OCI-LY3 (cell line): ENCODE measurements at regions not wholly inside any gene's neighbourhood (a gene's known extent, or its start where the extent isn't known, plus 50 kb on each side); places are given as distances from the start of the nearest gene placed in this dataset.

ENCODE experiments used
- H2AFZ ChIP-seq: fragments of 200-600, 300-600 bp; shearing (Covaris generic); 2 replicates; pipeline ENCODE4 v1.6.0; 2014; ENCODE audit warnings: antibody characterized with exemption, low read depth, low read length
- H3K27ac ChIP-seq: fragments of 200-600, 300-600 bp; sonication (generic); 2 replicates; pipeline ENCODE4 v1.5.1; 2014; ENCODE audit warnings: mild to moderate bottlenecking, low read length, moderate library complexity, mixed read lengths
- H3K27me3 ChIP-seq: fragments of 200-600, 300-600 bp; sonication (generic); 2 replicates; pipeline ENCODE4 v1.6.1; 2014; ENCODE audit warnings: low read depth, low read length, mixed read lengths
- H3K36me3 ChIP-seq: fragments of 200-600, 300-600 bp; sonication (generic); replicated peaks from 2 replicates; pipeline ENCODE3; 2014; ENCODE audit warnings: low read depth, low read length, mixed read lengths
- H3K4me1 ChIP-seq: fragments of 300-600, 200-600 bp; sonication (generic); 2 replicates; pipeline ENCODE4 v1.6.1; 2014; ENCODE audit warnings: low read length, mixed read lengths
- H3K4me2 ChIP-seq: fragments of 200-600, 300-600 bp; sonication (generic); 2 replicates; pipeline ENCODE4 v1.6.1; 2014; ENCODE audit warnings: low read length, mixed read lengths
- H3K4me3 ChIP-seq: fragments of 300-600, 200-600 bp; sonication (generic); 2 replicates; pipeline ENCODE4 v1.5.1; 2014; ENCODE audit warnings: antibody characterized with exemption, mild to moderate bottlenecking, low read length, moderate library complexity
- H3K79me2 ChIP-seq: fragments of 300-600, 200-600 bp; shearing (Covaris generic); 2 replicates; pipeline ENCODE4 v1.6.1; 2014; ENCODE audit warnings: mild to moderate bottlenecking, low read length, mixed read lengths
- H3K9ac ChIP-seq: fragments of 300-600, 200-600 bp; shearing (Covaris generic); 2 replicates; pipeline ENCODE4 v1.6.0; 2014; ENCODE audit warnings: mild to moderate bottlenecking, low read length, moderate library complexity
- H3K9me3 ChIP-seq: fragments of 200-600, 300-600 bp; shearing (Covaris generic); 2 replicates; pipeline ENCODE4 v1.6.1; 2014; ENCODE audit warnings: low read length, mixed read lengths; ENCODE audit not compliant: insufficient read depth
- H4K20me1 ChIP-seq: fragments of 200-600, 300-600 bp; sonication (generic); 2 replicates; pipeline ENCODE4 v1.6.1; 2016; ENCODE audit warnings: low read length, mixed read lengths; ENCODE audit not compliant: insufficient read depth
- EZH2phosphoT487 ChIP-seq: fragments of 200-600 bp; shearing (Covaris generic); IDR thresholded peaks from 2 replicates; pipeline ENCODE4 v1.6.1; 2018; ENCODE audit warnings: antibody characterized with exemption, mixed run types, low read depth
- TF ChIP-seq, protein P1 (sequence below): fragments of 200-600, 300-600 bp; sonication (generic); IDR thresholded peaks from 2 replicates; pipeline ENCODE4 v1.5.1; 2014; ENCODE audit warnings: antibody characterized with exemption, low read length, low read depth

DNA sequence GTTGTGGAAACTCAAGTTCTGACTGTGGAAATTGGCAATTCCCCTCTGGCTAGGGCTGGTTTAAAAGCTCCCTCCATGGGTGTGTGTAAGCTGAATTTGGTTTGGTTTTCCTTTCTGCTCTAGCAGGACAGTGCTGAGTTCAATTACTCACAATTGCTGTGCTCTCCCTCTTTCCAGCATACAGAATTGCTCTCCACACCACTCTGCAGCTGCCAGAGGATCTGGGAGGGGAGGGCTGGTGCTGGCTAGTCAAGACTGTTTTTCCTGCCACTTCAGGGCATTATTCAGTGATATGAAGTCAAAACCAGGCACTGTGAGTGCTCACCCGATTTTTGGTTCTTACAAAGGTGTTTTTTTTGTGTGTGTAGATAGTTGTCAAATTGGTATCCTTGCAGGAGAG, 336.9 kb upstream of the SLC24A2 start:
- H4K20me1 ChIP-seq = no peaks in the 10 kb centered on the region
- H3K36me3 ChIP-seq = no peaks in the 10 kb centered on the region
- H3K4me2 ChIP-seq = no peak overlapping the region
- no peak overlapping the region for H3K4me3 ChIP-seq
- no peaks in the 10 kb centered on the region for H3K79me2 ChIP-seq
- H3K9me3 ChIP-seq = no peaks in the 10 kb centered on the region
- H2AFZ ChIP-seq = no peak overlapping the region
- no peaks in the 10 kb centered on the region; the same call in 1 of the 2 replicates for H3K27me3 ChIP-seq
- H3K27ac ChIP-seq = no peak overlapping the region
- no peak overlapping the region for H3K9ac ChIP-seq
- H3K4me1 ChIP-seq = no peaks in the 10 kb centered on the region
- no peak for TF ChIP-seq EZH2phosphoT487
- TF ChIP-seq, protein P1, sequence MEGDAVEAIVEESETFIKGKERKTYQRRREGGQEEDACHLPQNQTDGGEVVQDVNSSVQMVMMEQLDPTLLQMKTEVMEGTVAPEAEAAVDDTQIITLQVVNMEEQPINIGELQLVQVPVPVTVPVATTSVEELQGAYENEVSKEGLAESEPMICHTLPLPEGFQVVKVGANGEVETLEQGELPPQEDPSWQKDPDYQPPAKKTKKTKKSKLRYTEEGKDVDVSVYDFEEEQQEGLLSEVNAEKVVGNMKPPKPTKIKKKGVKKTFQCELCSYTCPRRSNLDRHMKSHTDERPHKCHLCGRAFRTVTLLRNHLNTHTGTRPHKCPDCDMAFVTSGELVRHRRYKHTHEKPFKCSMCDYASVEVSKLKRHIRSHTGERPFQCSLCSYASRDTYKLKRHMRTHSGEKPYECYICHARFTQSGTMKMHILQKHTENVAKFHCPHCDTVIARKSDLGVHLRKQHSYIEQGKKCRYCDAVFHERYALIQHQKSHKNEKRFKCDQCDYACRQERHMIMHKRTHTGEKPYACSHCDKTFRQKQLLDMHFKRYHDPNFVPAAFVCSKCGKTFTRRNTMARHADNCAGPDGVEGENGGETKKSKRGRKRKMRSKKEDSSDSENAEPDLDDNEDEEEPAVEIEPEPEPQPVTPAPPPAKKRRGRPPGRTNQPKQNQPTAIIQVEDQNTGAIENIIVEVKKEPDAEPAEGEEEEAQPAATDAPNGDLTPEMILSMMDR = no peak

GRCh38 chr9:20119566-20119965, 330.7 kb upstream of the SLC24A2 start:
- no peak overlapping the region for H3K4me2 ChIP-seq
- H3K79me2 ChIP-seq = no peaks in the 10 kb centered on the region
- H3K36me3 ChIP-seq = no peaks in the 10 kb centered on the region
- H4K20me1 ChIP-seq = no peaks in the 10 kb centered on the region
- no peak overlapping the region for H3K27ac ChIP-seq
- no peak for TF ChIP-seq EZH2phosphoT487
- TF ChIP-seq, protein P1 = no peak
- H3K27me3 ChIP-seq = no peaks in the 10 kb centered on the region
- no peak overlapping the region for H3K4me3 ChIP-seq
- H2AFZ ChIP-seq = no peak overlapping the region
- no peak overlapping the region for H3K9ac ChIP-seq
- H3K4me1 ChIP-seq = no peaks in the 10 kb centered on the region
- no peaks in the 10 kb centered on the region for H3K9me3 ChIP-seq

DNA sequence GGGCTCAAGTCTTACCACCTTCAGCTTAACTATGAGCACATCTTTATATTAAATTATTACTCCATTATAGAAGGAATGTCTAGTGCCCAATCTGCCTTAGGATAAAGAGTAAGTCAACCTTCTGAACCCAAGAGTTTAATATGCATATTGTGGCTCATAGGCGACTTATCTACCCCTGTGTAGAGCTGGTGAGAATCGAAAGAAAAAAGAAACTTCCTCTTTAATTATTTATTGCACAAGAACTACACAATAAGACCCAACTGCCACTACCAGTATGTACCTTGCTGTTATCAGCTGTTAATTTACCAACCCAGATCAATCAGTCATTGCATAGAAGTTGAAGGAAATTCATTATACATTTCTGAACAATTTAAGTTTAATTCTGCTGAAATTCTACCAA, 329.1 kb upstream of the SLC24A2 start:
- Histone ChIP-seq H3K4me2 (no peak overlapping the region), H3K36me3 (no peaks in the 10 kb centered on the region), H3K27me3 (no peaks in the 10 kb centered on the region), H2AFZ (no peak overlapping the region), H3K27ac (no peak overlapping the region), H3K4me3 (no peak overlapping the region), H4K20me1 (no peaks in the 10 kb centered on the region), H3K4me1 (no peaks in the 10 kb centered on the region), H3K9ac (no peak overlapping the region), H3K9me3 (no peaks in the 10 kb centered on the region), H3K79me2 (no peaks in the 10 kb centered on the region)
- TF ChIP-seq, protein P1 = no peak
- TF ChIP-seq EZH2phosphoT487 = no peak

- Histone ChIP-seq H3K4me3 (no peak overlapping the region), H3K27ac (no peak overlapping the region), H3K36me3 (no peaks in the 10 kb centered on the region), H3K4me2 (no peak overlapping the region), H3K4me1 (no peaks in the 10 kb centered on the region), H4K20me1 (no peaks in the 10 kb centered on the region), H2AFZ (no peak overlapping the region), H3K9ac (no peak overlapping the region), H3K79me2 (no peaks in the 10 kb centered on the region), H3K9me3 (no peaks in the 10 kb centered on the region), H3K27me3 (no peaks in the 10 kb centered on the region)
- no peak for TF ChIP-seq EZH2phosphoT487
- TF ChIP-seq, protein P1 = no peak
Observed at GRCh38 chr9:20117482-20117881, 328.6 kb upstream of the SLC24A2 start.
